SU-DHL-6 (cell line): ENCODE measurements at regions not wholly inside any gene's neighbourhood (a gene's known extent, or its start where the extent isn't known, plus 50 kb on each side); places are given as distances from the start of the nearest gene placed in this dataset.

Experiments
- H2AFZ ChIP-seq: fragments of 200-600 bp; sonication (generic); 2 replicates; pipeline ENCODE4 v1.6.1; 2014; ENCODE audit warnings: low read depth, mild to moderate bottlenecking, moderate library complexity, mixed read lengths, antibody characterized with exemption, low read length; ENCODE audit not compliant: severe bottlenecking
- H3F3A ChIP-seq: fragments of 200-600 bp; shearing (Covaris generic); 2 replicates; pipeline ENCODE4 v1.6.0; 2016; ENCODE audit warnings: antibody characterized with exemption, mild to moderate bottlenecking; ENCODE audit not compliant: insufficient read depth
- H3K27ac ChIP-seq: fragments of 200-600 bp; sonication (generic); 2 replicates; pipeline ENCODE4 v1.5.1; 2016; ENCODE audit warnings: low read depth, mild to moderate bottlenecking, low read length, moderate library complexity, mixed read lengths
- H3K27me3 ChIP-seq: fragments of 200-600 bp; sonication (generic), shearing (Covaris generic); 2 replicates; pipeline ENCODE4 v1.6.0; 2014; ENCODE audit warnings: mild to moderate bottlenecking, low read length
- H3K36me3 ChIP-seq: fragments of 200-600 bp; sonication (generic); 2 replicates; pipeline ENCODE4 v1.6.1; 2014; ENCODE audit warnings: mild to moderate bottlenecking, low read length, mixed read lengths
- H3K4me2 ChIP-seq: fragments of 300-600, 200-600 bp; shearing (Covaris generic), sonication (generic); 2 replicates; pipeline ENCODE4 v1.6.0; 2014; ENCODE audit warnings: low read length, low read depth, mild to moderate bottlenecking; ENCODE audit not compliant: poor library complexity, severe bottlenecking
- H3K4me3 ChIP-seq: fragments of 200-600 bp; sonication (generic); 2 replicates; pipeline ENCODE4 v1.5.1; 2014; ENCODE audit warnings: antibody characterized with exemption, low read length, mild to moderate bottlenecking, mixed read lengths; ENCODE audit not compliant: insufficient read depth, poor library complexity, severe bottlenecking
- H3K79me2 ChIP-seq: fragments of 200-600 bp; sonication (generic); 2 replicates; pipeline ENCODE4 v1.6.1; 2014; ENCODE audit warnings: mild to moderate bottlenecking, low read length, moderate library complexity; ENCODE audit not compliant: insufficient read depth
- H3K9ac ChIP-seq: fragments of 200-600 bp; sonication (generic); 2 replicates; pipeline ENCODE4 v1.7.0; 2014; ENCODE audit warnings: mild to moderate bottlenecking, low read length
- H3K9me2 ChIP-seq: fragments of 200-600 bp; sonication (generic); replicated peaks from 2 replicates; pipeline ENCODE4 v1.6.1; 2014; ENCODE audit warnings: low read length; ENCODE audit not compliant: insufficient read depth
- H3K9me3 ChIP-seq: fragments of 200-600 bp; sonication (generic); 2 replicates; pipeline ENCODE4 v1.6.1; 2014; ENCODE audit warnings: low read length, mixed read lengths; ENCODE audit not compliant: insufficient read depth
- H4K20me1 ChIP-seq: fragments of 200-600 bp; sonication (generic); 2 replicates; pipeline ENCODE4 v1.6.1; 2014; ENCODE audit warnings: low read depth, mild to moderate bottlenecking, antibody characterized with exemption, low read length, moderate library complexity, mixed read lengths
- CTCF ChIP-seq: fragments of 200-600 bp; sonication (generic); IDR thresholded peaks from one replicate; pipeline ENCODE4 v1.5.1; 2017; ENCODE audit warnings: antibody characterized with exemption, mild to moderate bottlenecking, low read length, moderate library complexity; ENCODE audit not compliant: insufficient read depth, poor library complexity, severe bottlenecking
- EZH2phosphoT487 ChIP-seq: fragments of 200-600 bp; sonication (generic), shearing (Covaris generic); conservative IDR thresholded peaks from 2 replicates; pipeline ENCODE4 v1.6.1; 2018; ENCODE audit warnings: mild to moderate bottlenecking, antibody characterized with exemption, low read length, moderate library complexity, mixed read lengths

- Histone ChIP-seq H3K79me2 (no peaks in the 10 kb centered on the region), H3K4me2 (no peak overlapping the region), H3K9ac (no peak overlapping the region), H3F3A (no peaks in the 10 kb centered on the region), H3K4me3 (no peak overlapping the region), H3K36me3 (no peaks in the 10 kb centered on the region), H3K9me3 (no peaks in the 10 kb centered on the region), H4K20me1 (no peaks in the 10 kb centered on the region), H2AFZ (no peak overlapping the region), H3K9me2 (no peaks in the 10 kb centered on the region), H3K27me3 (no peaks in the 10 kb centered on the region), H3K27ac (no peak overlapping the region)
- TF ChIP-seq EZH2phosphoT487 (no peak), CTCF (no peak)
These were observed 177.8 kb upstream of the CDIN1 start for GRCh38 chr15:36401586-36401966.

DNA sequence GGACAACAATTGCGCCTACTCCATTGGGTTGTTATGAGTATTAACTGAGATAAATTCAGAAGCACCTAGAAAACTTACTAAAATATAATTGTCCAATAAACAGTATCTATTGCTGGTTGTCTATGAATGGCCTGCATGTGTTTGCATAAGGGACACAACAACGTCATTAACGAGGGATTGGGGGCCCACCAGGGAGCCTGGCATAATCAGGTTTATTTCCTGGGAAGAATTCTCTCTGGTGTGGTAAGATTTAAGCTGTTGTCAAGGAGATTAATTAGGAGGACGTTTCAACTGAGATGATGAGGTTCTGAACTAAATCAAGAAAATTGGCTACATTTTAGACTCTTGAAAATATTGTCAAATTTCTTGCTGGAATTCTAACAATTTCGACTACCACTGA, 176.1 kb upstream of the CDIN1 start:
- Histone ChIP-seq H2AFZ (no peak overlapping the region), H3K79me2 (no peaks in the 10 kb centered on the region), H3K36me3 (no peaks in the 10 kb centered on the region), H3K27ac (no peak overlapping the region), H3K4me3 (no peak overlapping the region), H3K9me2 (no peaks in the 10 kb centered on the region), H3K9me3 (no peaks in the 10 kb centered on the region), H3K9ac (no peak overlapping the region), H4K20me1 (no peaks in the 10 kb centered on the region), H3K27me3 (no peaks in the 10 kb centered on the region), H3K4me2 (no peak overlapping the region), H3F3A (no peaks in the 10 kb centered on the region)
- TF ChIP-seq CTCF (no peak), EZH2phosphoT487 (no peak)

GRCh38 chr15:36406366-36406765, 173.1 kb upstream of the CDIN1 start:
- no peaks in the 10 kb centered on the region for H3K36me3 ChIP-seq
- no peak overlapping the region for H3K27ac ChIP-seq
- no peaks in the 10 kb centered on the region for H3K79me2 ChIP-seq
- no peak overlapping the region for H3K4me3 ChIP-seq
- H3K9ac ChIP-seq: no peak overlapping the region
- H3K27me3 ChIP-seq: no peaks in the 10 kb centered on the region
- no peaks in the 10 kb centered on the region for H3F3A ChIP-seq
- no peak overlapping the region for H2AFZ ChIP-seq
- no peak for TF ChIP-seq EZH2phosphoT487
- no peak for TF ChIP-seq CTCF
- H3K9me2 ChIP-seq: no peaks in the 10 kb centered on the region
- no peaks in the 10 kb centered on the region for H3K9me3 ChIP-seq
- H4K20me1 ChIP-seq: no peaks in the 10 kb centered on the region
- H3K4me2 ChIP-seq: no peak overlapping the region

- no peak overlapping the region for H3K4me2 ChIP-seq
- no peaks in the 10 kb centered on the region for H3K9me2 ChIP-seq
- H3K36me3 ChIP-seq: no peaks in the 10 kb centered on the region
- TF ChIP-seq CTCF (no peak), EZH2phosphoT487 (no peak)
- no peaks in the 10 kb centered on the region for H4K20me1 ChIP-seq
- H3K79me2 ChIP-seq: no peaks in the 10 kb centered on the region
- no peaks in the 10 kb centered on the region for H3K9me3 ChIP-seq
- H3K4me3 ChIP-seq: no peak overlapping the region
- H3F3A ChIP-seq: no peaks in the 10 kb centered on the region
- no peak overlapping the region for H3K9ac ChIP-seq
- no peak overlapping the region for H3K27ac ChIP-seq
- H3K27me3 ChIP-seq: no peaks in the 10 kb centered on the region
- H2AFZ ChIP-seq: no peak overlapping the region
These were observed 172.5 kb upstream of the CDIN1 start for GRCh38 chr15:36406911-36407310.
